IPS-NIHi7 (cell line): ENCODE measurements at regions not wholly inside any gene's neighbourhood (a gene's known extent, or its start where the extent isn't known, plus 50 kb on each side); places are given as distances from the start of the nearest gene placed in this dataset.

ENCODE experiments used
- DNase-seq: peaks from one replicate; pipeline ENCODE4 v3.0.0; 2012; ENCODE audit warnings: mixed read lengths; ENCODE audit errors: extremely low spot score

DNA sequence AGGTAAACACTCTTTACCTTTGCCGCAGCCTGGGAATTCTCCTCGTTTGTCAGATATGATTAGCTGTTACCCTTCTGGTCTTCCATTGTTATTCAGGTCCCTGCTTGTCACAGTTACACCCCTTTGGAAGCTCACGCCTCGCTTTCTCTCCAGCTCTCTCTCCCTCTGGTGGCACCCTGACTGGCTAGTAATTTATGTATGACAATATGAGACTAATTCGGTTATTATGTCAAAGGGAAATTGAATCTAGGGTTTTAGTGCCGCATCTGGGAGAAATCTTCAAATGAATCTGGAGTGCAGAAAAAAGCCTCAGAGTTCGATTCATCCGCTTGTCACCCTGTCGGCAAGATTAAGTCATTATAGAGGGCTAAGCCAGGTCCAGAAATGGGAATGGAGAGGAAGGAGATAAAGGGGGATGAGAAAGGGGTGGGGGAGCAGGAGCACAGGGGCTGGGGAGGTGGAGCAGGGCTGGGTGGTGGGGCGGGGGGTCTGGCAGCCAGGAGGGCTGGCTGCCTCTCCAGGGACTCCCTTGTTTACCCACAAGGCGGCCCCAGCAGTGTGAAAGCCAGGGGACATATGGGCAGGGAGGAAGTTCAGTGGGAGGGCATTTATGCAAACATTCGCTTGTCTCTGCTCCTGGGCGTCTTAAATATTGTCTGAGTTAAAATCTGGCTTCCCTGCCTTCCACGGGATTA lies 179.0 kb upstream of the NECTIN1 start:
- no peak for DNase-seq

DNA sequence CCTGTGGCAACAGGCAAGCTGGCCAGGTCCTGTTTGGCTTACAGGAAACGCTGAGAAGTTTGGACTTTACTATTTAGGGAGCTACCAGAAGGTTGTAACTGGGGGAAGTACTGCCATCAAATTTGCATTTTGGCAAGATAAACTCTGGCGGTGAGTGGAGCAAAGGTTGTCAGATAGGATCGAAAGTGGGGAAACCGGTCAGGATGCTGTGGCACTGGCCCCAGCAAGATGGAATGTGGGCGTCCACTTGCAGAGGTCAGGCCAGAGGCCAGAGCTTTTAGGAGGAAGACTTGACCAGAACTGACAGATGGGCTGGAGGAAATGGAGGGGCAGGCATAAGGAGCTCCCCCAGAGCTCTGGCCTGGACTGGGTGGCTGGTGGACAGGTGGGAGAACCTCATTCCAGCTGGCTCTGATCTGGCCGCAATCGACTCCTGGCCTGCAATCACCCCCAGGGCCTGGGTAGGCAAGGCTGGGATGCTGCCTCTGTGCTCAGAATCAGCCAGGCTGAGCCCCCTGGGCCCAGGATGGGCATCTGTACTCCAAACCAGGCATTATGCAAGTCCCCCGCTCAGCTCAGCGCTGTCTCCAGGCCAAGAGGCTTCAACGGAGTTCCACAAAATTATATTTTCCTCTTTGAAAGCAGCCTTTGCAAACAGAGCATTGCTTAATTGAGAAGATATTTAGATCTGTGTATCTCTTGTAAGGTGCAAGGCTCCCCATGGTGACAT lies 178.3 kb upstream of the NECTIN1 start:
- DNase-seq = no peak

DNA sequence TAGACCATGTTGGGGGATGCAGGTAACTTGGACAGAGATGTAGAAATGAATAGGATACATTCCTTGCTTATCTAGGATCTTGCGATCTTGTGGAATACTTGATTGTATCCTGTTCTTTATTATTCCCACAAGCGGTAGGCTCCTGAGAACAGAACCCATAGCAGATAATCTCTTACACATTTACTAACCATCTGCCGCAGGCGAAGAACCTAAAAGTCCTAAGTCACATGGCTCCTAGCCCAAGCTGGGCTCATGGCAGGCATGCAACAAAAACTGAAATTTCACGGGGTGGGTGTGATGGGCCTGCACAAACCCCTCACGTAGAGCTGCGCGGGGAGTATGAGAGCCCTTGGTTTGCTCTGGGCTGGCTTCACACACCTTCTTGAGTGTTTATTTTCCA lies 177.4 kb upstream of the NECTIN1 start:
- no peak for DNase-seq

DNA sequence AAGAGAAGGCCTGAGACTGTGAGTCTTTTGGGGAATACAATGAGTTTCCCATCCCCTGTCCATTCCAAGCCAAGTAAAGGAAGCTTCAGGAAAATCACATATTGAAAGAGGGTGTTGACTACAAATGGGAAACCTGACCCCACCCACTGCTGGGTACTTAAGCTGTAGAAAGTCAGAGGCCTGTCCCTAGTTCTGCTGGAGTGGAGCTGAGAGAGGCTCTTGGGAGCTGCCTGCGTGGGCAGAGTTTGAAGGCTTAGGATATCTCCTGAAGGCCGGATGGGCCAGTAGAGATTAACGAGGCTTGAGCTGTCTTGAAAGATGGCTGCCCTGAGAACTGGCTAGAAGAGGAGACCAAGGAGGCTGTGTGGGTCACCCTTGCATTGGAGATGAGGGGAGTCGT lies 176.2 kb upstream of the NECTIN1 start:
- no peak for DNase-seq

DNA sequence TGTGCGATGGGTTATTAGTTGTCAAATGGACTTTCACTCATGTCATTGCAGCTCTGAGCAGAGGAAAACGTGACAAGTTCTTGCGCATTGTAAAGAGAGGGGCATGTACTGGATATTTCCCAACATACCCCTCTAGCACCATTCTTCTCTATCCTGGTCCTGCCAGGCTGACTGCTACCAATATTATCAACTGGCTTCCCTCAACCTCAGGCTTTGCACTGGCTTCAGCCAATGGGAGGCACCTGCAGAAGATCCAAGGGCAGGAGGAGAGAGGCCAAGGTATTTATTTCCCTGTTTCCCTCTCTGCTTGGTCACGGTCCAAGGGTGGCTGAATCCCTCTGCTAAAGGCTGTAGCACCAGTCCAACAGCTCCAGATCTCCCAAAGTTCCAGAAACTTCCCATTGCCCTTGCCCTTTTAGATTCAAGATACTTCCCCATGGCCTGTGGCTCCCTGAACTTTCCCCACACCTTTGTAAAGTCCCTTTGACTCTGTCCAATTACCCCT lies 175.6 kb upstream of the NECTIN1 start:
- no peak for DNase-seq

DNA sequence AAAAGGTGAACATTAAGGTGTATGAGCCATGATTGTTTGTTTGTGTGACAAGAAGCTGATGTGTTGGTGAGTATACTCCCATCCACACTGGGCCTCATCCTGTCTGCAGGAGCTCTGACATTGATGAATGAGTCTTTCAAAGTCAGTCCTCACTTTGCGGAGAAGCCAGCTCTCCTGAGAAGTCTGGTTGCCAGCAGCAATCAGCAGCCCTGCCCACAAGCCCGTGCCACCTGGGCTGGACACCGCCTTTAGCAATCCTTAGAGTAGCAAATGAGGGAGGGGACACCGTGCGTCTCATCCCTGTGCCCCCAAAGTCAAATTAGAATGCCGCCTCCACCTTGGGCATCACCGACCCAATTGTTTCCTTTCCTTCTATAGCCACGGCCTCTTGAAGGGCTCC lies 174.8 kb upstream of the NECTIN1 start:
- no peak for DNase-seq

DNA sequence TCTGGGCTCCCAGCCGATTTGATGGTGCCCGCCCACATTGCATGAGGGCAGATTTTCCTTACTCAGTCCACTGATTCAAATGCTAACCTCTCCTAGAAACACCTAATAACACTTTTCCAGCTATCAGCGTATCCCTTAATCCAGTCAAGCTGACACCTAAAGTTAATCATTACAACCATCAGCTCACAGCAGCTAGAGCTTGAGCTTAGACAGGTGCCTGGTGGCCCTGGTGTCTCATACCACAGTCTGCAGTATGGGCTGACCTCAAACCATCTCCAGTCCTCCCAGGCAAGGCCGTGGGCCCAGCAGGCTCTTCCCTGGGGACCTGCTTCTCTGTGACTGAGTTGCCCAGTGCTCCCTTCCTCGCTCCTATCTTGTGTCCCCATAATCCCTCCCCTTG lies 174.4 kb upstream of the NECTIN1 start:
- DNase-seq = no peak

DNA sequence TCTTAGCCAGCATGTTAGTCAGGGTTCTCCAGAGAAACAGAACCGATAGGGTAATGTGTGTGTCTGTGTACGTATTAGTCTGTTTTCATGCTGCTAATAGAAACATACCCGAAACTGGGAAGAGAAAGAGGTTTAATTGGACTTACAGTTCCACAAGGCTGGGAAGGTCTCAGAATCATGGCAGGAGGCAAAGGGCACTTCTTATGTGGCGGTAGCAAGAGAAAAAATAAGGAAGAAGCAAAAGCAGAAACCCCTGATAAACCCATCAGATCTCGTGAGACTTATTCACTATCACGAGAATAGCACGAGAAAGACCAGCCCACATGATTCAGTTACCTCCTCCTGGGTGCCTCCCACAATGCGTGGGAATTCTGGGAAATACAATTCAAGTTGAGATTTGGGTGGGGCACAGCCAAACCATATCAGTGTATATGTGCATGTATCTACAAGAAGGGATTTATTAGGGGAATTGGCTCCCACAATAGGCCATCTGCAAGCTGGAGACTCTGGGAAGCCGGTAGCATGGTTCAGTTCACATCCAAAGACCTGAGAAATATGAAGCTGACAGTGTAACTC lies 173.7 kb upstream of the NECTIN1 start:
- DNase-seq = no peak

DNA sequence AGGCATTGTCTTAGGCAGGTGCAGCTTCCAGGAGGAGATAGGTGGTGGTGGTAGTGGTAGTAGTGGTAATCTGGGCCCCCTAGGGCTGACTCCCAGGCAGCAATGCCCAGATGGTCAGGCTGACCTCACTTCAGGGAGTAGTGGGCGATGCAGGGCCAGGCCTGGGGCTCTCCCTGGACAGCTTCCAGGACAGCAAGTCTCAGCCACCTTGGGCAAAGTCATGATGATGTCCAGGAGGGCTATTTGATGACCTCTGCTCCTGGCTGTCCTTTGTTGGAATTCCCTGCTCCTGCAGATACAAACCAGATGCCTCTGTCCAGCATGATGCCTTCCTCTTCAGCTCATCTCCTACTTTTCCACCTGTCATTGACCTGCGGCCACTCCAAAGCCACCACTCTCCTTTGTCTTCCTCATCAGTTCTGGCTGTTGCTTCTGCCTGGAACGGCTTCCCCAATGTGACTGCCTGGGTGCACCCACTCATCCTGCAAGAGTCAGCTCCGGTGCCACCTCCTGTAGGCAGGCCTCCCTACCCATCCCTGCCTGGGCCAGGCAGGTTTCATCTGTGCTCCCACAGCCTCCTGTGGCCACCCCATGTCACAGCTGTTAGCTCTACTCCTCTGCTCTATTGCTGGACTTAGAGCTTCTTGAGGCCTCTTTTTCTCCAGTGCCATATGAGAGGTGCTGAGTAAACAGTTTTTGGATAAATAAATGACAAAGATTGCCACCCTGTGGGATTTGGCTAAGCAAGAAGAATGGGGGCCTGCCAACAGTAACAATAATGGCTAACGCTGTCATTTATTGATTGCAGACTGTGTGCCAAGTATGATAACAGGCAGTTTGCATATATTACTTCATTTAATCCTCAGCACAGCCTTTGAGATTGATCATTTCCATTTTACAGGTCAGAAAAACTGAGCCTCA lies 172.9 kb upstream of the NECTIN1 start:
- no peak for DNase-seq

DNA sequence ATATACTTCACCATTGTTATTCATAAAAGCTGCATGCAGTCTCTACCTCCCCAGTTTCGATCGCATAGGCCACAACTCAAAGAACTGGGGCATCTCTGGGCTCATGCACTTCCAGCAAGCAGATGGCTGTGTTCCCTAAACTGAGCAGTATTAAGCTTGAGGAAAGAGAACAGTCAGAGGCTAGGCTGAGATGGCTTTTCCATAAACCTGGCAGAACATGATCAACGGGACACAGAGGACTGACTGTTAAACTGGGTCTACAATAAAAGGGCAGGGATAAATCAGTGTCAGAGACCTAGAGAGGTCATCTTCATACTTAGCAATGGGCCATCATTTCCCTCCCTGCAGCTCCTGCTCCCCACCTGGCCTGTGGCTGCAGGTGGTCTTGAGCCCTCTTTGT lies 171.0 kb upstream of the NECTIN1 start:
- DNase-seq = no peak

DNA sequence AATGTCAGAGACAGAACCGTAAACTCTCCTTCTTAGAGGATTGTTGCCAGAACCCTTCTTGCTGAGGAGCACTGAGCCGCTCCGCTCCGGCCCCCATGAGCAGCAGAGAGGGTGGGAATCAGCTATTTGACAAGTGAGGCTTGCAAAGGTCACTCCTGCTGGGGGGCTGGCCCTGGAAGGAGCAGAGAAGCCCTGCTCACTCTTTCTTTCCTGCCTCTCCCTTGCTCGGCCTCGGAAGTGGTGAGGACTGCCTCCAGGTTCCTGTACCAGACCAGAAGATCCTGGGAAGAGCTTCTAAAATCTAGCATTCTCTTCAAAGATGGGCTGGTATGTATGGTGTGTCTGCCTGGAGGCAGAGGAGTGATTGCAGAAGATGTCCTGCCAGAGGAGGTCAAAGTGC lies 168.6 kb upstream of the NECTIN1 start:
- DNase-seq = no peak

DNA sequence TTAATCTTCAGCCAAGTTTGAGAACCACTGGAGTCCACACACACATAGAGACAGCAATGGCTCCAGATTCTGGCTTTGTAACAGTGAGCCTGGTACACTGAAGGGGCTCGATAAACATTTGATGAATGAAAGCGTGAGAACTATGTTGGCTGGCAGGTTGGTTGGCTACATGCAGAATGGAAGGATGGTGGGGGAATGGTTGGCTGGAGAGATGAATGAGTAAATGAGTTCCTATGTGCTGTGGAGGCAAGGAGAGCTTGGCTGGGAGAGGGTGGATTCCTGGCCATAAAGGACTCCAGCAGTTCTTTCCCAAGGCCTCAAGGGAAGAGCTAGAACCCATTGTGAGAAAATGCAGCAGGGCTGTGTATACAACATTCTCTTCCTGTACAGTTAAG lies 168.0 kb upstream of the NECTIN1 start:
- no peak for DNase-seq

DNA sequence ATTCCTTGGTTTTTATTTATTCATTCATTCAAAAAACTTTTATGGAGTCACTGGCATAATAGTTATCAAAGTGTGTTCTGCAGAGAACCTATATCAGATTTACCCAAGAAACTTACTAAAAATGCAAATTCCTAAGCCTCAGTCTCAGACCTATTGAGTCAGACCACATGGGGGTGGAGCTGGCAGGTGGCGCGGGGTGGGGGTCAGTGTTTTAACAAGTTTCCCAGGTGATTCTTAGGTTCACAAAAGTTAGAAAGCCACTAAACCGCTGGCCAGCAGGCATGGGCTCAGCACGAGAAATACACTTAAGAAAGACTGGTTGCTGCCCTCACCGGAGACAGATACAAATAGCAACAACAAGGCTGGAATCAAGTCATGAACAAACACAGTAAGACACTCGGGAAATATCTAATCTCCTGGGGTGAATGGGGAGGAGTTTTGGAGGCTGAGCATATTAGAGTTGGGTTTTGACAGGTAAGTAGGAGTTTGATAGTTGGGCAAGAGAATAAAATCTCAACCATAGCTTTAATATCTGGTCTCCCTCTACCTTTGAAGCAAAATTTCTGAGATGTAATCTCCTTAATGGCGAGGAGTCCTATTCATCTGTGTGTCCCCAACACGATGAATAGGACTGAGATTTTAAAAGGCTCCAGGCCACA lies 167.5 kb upstream of the NECTIN1 start:
- no peak for DNase-seq

DNA sequence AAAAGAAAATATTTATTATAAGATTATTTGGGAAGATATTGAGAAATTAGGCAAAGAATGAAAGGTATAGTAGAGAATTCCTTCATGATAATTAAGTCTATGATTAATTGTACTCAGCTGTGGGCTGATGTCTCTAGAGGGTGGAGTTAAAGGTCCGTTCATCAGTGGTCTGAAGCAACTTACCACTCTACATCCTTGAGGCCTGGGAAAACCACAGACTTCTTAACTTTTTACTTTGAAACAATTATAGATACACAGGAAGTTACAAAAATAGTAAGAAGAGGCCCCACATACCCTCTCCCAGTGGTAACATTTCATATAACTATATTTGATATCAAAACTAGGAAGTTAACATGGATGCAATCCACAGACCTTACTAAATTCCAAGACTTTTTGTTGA lies 167.0 kb upstream of the NECTIN1 start:
- DNase-seq = no peak

DNA sequence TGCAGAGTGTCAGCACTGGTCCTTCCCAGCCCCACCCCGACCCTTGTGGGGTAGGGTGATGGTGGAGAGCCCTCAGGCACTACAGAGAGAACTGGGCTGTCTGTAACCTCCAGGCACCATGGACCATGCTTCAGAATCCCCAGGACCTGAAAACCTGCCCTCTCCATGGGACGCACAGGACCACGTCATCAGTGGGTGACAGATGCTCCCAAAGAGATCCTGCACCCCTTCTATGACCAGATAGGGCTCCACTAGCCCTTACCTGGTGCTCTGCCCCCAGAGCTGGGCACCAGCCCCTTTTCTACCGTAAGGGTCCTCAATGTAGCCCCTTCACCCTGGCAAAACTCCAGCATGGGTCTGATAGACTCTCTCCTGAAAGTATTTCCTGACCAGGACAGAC lies 165.9 kb upstream of the NECTIN1 start:
- DNase-seq = no peak

DNA sequence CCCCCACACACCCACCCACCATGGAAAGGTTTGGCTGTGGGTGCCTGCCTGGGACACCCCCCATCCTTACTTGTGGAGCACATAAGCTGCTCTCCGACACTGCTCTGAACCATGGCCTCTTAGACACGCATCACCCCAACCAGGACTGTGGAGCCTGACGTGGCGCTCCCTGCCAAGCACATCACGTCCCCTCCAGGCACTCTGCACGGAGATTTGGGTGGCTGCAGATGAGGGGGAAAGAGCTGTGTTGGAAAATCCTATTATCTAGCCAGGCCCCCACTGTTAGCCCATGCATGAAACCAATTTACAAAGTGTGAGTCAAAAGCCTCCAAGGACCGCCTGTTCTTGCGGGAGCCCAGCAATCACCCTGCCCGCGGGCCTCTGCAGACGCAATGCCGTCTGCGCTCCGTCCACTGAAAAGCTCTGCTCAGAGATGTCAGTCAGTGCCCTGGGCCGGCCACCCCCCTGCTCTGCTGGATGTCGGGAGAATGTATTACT lies 163.4 kb upstream of the NECTIN1 start:
- no peak for DNase-seq

DNA sequence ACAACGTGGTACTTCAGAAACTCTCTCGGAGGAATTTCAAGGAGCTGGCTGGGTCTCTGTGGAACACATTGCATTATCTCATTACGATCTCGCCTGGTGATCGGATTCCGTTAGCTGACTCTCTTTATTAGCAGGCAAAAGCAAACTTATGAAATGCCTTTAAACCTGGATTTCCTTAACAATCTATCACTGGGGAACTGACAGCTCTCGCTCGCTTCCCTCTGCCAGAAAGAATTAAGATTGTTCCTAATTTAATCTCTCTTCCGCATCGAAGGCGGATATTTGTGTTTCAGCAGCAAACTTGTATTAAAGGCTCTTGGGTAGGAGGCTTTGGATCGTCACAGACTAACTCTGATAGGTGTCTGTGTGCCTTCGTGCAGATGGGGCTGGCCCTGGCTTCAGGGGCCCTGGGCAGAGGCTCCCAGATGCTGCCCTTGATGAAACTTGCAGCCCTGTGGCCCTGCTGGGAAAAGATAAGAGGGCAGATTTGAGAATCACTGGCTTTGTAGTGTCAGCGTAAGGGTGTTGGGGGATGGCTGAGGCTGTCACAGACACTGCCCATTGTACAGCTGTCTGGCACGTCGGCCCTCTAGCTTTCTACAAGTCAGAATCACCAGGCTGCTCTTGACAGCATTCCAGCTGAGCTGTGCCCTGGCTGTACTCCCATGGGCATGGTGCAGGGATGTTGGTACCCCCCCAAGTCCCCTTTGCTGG lies 162.2 kb upstream of the NECTIN1 start:
- no peak for DNase-seq

DNA sequence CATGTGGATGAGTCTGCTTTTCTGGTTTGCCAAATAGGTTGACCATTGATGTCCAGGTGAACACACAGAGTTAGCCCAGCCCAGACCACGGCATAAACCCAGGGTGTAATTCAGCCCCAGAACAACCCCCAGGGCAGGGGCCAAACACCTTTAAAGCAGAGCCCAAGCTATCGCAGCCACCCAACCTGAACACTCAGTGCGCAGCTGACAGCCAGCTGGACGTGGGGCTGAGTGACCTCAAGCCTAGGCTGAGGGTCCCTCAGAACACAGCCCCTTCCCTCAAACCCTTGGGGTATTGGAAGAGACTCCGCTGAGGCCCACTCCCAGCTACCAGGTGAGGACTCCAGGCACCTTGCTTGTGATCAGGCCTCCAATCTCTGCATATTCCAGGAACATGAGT lies 161.5 kb upstream of the NECTIN1 start:
- DNase-seq = no peak

DNA sequence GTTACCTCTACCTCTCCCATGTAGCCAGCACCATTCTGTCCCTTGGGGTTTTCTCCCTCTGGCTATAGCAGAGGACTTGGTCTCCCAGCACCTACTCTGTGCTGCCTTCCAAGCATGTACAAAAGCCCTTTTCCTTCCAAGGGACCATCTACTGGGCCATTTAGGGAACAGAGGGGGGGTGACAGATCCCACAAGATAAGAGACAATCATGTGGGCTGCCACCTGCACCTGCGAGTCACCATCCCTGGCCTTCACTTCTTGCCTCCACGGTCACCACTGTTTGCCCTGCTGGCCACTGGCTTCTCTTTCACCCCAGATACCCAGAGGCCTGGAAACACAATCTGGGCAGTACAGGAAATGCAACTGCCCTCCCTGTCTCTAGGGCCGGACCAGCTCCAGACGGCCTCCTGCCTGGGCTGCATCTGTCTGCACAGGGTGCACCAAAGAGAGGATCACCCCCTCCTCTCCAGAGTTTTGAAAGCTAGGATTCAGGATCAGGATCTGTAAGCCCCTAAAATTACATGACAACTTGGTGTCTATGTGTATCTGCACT lies 160.8 kb upstream of the NECTIN1 start:
- no peak for DNase-seq

DNA sequence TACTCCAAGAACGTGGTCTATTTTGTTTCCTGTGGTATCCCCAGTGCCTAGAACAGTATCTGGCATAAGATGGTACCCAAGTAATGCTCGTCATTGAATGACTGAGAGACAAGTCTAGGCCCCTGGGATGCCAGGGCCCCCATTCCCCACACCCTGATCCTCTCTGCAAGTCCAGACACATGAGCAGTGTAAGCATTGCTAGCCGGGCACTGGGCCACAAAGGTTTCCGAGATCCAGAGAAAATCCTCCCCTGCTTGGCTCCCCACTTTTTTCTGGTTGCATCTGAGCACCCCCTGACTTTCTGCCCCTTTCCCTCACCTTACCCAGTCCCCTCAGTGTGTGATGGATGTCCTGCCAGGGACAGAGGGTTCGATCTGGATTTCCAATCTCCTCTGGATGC lies 160.1 kb upstream of the NECTIN1 start:
- no peak for DNase-seq
